GM21786 (cell line): ENCODE measurements at regions not wholly inside any gene's neighbourhood (a gene's known extent, or its start where the extent isn't known, plus 50 kb on each side); places are given as distances from the start of the nearest gene placed in this dataset.

ENCODE experiments used
- ATAC-seq: cut with Tn5 transposase; IDR thresholded peaks from one replicate; pipeline ENCODE4 v1.9.1; 2021; ENCODE audit not compliant: unreplicated experiment

DNA sequence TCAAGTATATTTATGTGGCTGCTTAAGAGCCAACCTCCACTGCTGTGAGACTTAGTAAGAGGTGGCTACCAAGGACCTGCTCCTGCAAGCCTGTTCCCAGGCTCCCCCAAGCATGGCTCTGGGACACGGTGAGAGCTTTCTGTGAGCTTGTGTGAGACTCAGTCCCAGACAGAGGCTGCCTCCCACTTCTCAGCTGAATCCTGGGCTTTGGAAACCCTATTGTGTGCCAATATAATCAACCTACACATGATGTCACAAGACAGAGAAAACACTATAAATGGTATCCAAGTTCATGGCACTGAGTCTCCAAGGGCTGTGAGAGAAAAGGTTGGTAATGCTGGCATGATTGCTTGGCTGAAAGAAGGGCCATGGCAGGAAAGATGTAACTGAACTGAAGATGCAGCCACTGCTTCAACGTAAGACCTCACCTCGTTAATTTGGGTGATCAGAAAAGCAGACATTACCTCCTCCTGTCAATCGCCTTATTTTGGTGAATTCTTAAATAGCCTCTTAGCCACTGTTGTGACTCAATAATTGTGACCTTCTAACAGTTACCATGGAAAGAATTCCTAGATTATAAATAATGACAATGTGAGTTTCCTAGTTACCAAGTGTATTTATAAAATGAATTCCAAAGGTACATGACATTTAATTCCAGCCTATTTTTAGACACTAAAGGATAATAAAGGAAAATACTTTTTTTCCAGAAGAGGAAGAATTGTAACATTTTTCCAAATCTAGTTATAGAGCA, 332.0 kb downstream of the IRS2 start:
- ATAC-seq: no peak

DNA sequence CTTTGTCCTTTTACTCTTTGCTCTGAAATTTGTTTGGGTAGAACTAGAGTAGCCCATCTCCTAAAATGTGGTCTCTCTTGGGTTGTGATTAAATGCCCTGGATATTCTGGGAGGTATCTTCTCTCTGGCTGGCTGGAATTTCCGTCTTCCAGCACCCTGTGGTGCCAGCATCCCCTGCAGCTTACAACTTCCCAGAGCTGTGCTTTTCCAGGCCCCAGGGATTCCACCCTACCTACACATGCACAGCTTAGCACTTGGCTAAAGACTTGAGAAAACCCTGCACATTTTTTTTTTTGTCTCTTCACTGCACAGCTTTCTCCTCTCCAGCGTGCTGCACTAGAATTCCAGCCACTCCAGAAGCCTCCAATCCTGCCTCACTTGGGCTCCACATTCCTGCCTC, 334.7 kb downstream of the IRS2 start:
- ATAC-seq: no peak

DNA sequence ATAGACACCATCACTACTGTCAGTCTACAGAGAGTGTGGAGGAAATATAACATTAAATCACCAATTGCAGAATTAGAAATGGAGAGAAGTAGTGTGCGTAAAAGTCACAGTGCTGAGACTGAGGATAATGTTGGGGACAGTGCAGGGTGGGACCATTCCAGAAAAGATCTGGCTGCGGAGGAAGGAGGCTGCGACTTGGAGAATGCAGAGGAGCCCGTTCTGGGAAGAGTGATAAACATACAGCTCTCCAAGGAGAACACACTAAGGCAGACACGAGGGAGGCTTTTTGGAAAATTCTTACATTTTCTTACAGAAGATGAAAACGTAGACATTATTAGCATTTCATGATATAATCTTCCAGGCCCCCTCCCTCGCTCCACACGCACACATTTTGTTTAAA, 337.8 kb downstream of the IRS2 start:
- ATAC-seq: no peak

DNA sequence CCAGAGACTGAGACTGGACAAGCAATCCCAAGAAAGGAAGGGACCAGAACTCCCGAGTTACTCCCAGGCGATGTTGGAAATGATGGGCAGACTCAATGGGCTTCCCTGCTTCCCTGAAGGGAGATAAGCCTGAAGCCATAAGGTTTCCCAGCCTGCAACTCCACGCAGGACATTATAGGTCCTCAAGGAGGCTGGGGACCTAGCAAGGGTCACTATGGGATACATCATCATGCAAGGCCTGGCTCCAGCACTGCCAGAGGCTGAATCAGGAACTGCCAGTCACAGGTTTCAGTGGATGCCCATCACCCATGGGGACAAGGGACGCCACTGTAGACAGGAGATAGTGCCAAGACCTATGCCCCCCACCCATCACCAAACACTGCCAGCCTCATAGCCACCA, 338.7 kb downstream of the IRS2 start:
- ATAC-seq: no peak

DNA sequence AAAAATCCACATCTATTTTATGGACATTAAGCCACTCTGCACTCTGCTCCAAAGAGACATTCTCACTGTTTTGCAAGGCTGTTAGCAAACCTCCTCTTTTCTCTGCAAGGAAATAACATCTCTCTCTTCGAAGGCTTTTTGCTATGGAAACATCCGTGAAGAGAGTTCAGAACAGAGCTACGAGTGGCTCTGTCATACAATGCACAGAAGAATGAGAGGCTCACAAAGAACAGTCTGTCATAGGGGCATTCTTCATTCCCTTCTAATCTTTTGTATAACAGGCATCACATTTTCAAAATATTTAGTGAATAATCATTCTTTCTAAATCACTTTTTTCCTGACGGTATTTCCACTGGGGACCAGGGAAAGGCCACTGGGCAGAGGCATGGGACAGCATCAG, 346.1 kb downstream of the IRS2 start:
- ATAC-seq: no peak

DNA sequence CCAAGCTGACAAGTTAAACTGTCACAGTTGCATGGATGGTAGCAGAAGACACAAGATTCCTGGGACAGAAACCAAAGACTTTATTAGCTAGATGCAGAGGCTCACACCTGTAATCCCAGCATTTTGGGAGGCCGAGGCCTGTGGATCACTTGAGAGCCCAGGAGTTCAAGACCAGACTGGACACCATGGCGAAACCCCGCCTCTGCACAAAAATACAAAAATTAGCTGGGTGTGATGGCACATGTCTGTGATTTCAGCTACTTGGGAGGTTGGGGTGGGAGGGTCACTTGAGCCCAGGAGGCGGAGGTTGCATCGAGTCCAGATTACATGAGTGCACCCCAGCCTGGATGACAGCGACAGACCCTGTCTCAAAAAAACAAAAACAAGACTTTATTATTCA, 346.6 kb downstream of the IRS2 start:
- no peak for ATAC-seq

DNA sequence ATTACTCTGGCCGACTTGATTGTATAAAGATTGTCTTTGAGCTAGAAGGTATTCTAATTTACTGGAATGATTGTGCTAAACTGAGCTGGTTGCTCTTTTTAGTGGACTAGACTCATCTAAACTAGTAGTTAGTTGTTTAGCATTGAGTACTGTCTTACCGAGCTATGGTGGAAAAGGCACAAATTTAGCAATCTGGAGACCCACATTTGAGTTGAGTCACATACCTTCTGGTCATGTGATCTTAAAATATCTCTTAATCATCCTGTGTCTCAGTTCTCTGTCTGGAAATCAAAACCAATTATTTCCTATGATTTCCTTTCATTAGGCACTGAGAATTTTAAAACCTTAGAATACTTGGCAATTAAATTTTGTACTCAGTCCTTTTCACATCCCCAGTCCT, 349.5 kb downstream of the IRS2 start:
- no peak for ATAC-seq

DNA sequence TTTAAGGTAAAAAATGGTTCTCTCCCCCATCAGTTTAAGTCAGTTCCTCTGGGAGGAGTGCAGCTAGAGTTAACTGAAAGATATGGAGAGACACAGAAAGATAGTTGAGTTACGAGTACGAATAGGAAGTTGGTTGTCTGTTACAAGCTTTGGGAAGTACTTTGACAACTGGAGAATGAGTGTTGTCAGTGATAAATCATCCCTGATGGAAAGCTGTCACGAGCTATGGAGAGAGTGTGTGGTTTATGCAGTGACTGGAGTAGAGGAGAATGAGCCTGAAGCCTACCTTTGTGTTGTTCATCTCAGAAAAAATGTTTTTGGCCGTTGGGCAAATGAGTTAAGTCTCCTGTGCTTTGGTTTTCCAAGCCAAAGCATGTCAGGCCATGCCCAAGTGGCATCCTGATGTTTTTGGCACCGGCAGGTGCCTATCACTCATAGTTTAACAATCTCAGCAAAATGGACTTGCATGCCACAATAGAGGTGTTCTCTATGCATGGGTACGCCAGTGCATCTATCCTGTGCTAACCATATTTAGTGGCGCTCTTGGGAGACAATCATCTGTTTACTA, 350.2 kb downstream of the IRS2 start:
- no peak for ATAC-seq

DNA sequence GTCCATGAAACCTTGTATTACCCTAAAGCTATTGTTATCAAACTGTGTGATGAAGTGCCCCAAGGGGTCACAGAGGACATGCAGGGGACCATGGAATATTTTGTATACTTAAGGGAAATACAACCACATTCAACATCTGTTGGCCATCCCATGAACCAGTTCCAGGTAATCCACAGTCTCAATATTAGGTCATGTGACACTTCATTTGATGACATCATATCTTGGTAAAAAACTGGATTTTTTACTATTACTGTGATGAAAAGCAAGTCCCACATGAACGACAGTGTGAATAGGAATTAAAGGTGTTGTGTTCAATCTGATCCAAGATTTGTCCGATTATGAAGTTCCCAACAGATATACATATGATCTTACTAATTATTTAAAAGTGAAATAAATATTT, 355.2 kb downstream of the IRS2 start:
- ATAC-seq: no peak

DNA sequence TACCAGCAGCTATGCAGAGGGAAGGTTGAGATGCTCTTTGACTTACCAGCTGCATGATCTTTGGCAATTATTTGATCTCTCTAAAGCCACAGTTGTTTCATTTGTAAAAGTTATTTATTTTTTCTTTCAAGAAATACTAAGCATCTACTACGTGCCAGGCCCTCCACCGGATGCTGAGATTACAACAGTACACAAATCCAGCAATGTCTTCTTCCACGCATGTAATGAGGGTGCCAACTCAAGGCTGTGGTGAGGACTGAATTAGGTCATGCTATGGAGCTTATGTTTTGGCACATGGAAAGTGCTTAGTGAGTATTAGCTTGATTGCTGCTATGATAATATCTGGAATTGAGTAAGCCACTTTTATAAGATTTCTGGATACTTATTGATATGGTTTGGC, 358.2 kb downstream of the IRS2 start:
- ATAC-seq: no peak

DNA sequence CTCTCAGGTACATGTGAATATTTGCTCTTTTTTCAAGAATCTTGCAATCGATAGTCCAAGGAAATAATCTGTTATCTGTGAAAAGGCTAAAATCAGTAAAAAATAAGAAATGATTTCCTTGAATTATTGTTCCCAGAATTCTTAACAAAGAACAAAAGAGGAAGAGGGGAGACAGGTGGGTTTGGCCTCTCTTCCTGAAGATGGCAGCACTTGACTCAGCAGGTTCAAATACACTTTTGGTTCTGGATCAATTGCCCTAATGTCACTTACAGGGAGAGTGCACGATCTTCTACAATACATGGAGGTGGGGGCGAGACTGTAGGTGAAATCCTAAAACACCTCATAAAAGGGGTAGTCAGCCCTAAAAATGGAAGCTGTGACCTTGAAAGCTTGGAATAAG, 358.7 kb downstream of the IRS2 start:
- ATAC-seq: no peak

DNA sequence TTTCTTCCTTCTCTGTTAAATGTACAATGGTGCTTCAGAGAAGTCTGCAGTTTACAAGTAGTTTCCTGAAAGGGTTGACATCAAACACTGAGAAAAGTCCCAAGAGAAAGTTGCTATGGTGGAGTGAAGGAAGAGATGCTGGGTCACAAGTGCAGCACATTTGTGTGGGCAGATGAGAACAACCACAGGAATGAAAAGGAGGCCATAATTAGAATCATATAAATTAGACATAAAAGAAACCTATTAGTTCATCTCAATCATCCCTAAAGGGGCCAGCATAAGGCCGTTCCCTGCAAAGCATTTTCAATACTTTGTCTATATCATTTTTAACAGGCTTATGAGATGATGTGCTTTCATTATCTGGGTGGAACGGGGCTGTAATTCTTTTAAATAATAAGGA, 359.2 kb downstream of the IRS2 start:
- ATAC-seq: no peak

DNA sequence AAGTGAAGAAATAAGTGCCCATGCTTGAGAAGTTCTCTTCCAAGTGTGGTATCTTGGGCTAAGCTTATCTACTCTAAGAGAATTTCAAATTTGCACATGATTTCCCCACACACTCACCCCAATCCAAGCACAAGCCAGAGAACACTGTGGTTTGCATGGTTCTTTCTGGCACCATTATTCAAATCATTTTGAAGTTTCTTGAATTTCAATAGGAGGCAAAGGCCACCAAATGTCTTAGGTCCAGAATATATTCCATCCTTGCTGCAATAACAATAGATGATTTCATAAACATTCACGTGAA, 359.7 kb downstream of the IRS2 start:
- no peak for ATAC-seq

DNA sequence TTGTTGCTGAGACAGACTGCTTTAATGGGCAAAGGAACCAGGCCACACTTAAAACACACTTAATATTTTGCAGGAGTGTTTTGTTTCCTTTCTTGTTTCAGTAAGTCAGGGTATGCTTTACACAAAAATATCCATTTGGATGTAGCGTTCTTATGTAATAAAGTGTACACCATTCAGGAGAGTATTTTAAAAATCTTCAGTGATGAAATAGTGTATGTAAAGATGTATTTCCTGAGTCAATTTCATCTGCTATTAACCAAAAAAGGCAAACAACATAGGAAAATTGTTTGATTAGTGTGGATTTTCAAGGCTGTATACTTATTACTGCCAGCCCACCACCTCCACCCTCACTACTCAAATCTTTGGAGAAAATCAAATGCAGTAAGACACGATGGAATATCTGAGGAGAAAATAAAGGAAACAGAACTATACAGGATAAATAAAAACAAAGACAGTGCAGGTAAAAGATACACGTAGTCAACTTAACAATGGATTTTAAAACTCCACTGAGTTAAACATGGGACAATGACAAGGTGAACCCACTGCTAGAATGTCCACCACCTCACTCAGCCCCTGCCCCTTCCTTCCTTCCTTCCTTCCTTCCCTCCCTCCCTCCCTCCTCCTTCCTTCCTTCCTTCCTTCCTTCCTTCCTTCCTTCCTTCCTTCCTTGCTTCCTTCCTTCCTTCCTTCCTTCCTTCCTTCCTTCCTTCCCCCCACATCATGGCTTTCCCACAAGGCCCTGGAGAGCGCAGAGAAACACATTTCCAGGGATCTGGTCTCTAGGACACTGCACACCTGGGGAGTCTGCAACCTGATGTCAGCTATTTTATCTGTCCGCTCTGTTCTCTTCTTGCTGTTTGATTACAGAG, 360.3 kb downstream of the IRS2 start:
- no peak for ATAC-seq

DNA sequence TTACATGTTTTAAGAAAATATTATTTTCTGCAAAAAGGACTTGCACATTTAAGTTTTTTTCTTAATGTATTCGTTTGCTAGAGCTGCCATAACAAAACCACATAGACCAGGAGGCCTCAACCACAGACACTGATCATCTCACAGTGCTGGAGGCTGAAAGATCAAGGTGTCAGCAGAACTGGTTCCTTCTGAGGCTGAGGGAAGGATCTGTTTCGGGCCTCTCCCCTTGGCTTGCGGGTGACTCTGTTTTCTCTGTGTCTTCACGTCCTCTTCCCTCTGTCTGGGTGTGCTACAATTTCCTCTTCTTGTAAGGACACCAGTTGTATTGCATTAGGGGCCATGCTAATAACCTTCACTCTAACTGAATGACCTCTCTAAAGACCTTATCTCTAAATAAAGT, 364.2 kb downstream of the IRS2 start:
- no peak for ATAC-seq

DNA sequence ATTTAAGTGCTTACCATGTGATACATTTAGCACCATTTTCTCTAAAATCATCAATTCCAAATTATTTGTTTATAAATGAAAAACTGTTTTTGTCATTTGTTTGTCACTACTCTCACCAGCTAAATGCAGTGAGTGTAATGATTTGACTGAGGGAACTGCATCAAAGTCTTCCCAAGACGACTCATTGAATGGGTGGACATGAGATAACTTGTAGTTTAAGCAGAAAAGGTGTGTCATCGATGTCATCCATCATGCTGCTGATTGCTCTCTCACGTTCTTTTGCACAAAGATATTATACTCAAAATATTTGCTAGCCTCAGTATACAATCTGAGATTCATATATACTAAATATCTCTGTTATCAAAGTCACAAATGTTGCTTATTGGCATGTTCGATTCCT, 366.5 kb downstream of the IRS2 start:
- no peak for ATAC-seq

DNA sequence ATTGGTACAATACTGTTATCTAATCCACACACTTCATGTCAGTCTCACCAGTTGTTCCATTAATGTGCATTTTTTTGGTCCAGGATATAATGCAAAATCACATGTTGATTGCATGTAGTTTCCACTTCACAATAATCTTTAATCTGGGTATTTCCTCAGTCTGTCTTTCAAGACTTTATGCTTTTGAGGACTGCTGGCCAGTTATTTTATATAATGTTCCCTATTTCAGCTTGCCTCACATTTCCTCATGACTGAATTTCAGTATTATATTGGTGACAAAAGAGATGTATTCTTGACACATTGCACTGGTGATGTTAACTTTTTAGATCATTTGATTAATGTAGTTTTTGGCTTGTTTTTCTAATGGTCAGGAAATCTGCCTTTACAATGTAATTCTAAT, 368.3 kb downstream of the IRS2 start:
- ATAC-seq: no peak

DNA sequence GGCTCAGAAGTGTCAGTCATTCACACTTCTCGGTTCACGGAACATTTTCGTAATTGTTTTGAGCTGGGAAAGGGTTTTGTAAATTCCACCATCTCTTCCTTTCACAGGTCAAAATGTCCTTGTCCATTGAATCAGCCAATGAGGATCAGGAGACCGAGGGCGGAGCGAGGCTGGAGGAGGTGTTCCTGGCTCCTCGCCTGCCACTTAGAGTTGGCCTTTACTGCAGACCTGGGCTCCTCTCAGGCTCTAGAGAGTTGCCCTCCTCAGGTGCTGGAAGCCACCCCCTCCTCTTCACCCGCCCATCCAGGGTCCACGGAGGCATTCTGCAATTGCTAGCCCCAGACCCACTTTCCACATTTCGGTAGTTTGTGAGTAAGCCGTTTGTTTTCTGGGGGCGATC, 370.4 kb downstream of the IRS2 start:
- no peak for ATAC-seq

DNA sequence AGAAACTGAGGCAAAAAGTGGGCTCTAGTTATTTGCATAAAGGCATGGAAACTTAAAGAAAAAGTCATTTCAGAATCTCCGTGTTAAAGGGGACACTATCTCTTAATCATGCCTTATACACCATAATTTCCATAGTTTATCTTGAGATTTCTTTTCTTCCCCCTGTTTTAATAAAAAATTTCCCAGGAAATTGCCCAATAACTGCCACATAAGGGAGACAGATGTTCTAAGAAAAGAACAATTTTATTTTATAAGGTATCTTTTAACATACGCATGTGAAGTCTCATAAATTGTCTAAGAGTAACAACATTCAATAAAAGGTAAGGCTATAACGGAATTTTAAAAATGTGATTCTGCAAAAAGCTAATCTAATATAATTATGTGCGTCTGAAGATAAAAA, 371.3 kb downstream of the IRS2 start:
- no peak for ATAC-seq

DNA sequence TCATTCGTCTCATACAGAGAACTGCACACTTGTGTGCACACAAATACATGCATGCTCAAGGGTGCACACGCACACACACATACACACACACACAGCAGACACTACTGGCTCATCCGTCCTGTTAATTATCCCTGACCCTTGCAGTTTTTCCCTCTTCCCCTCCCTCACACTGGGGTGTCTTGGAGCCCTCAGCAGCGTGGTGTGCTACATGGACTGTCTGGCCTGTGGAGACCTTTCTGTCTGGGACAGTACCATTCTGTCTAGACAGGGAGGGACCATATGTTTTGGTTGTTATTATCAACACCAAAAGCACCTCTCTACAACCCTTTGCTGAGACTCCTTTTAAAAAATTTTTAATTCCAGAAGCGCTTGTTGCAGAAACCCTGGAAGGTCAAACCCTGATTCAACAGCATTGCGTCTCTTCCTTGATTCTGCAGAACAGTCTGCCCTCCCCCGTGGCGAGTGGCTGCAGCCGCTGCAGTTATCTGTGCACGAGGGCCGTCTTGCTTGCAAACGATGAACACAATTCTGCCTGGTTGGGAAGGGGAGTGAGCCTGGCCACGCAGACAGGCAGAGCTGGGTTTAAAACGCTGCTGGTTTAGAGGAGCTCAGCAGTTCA, 374.0 kb downstream of the IRS2 start:
- ATAC-seq: no peak

DNA sequence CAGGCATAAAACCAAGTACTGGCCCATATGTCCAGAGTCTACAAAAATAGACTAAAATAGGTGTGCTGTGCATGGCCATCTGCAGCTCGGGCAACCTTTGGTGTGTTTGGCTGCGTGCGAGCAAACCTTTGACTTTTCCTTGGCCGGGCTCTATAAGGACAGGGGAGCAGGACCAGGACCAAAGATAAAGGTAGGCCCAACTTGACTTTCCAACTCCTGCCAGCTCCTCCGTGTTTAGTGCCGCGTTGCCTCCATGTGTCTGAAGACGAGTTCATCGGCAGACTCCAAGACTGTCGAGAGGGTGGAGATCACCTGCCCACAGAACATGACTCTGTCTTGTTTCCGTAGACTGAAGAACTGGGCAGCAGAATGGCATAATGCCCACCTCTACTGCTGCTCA, 375.5 kb downstream of the IRS2 start:
- no peak for ATAC-seq
